ENCODE measurements at regions not wholly inside any gene's neighbourhood (a gene's known extent, or its start where the extent isn't known, plus 50 kb on each side); places are given as distances from the start of the nearest gene placed in this dataset.

DNA sequence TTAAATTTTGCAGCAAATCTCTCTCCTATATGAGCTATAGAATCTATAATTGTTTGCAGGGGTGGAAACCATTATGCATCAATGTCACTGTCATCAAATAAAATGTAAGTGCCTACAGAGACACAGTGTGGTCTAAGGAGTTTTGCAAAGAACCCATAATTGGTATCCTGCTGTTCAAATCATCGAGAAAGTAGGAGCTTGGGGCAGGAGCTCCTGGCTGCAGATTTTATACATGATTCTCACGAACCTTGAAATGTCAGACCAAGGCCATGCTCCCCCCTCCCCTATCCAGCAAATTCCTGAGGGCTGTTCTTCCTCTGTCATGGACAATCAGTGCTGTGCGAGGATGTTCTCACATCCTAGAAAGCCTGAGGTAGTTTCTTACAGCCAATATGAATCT is 119.5 kb upstream of the CYRIA start:
- H3K27ac ChIP-seq, result no peak overlapping the region
- H3K9me3 ChIP-seq, result no peaks in the 10 kb centered on the region
- no peak for TF ChIP-seq POLR2A (IDR thresholded peaks at IDR 0.05)
- TF ChIP-seq CTCF (IDR thresholded peaks at IDR 0.05), result no peak
- intact Hi-C loops (cut with DNase I), result loop anchor here (10.0 kb wide), 1 partner anchor 520 kb away; no protein-coding TSS in a partner anchor
- no peak overlapping the region for H3K4me3 ChIP-seq
- no peaks in the 10 kb centered on the region for H3K27me3 ChIP-seq
- no peaks in the 10 kb centered on the region for H3K36me3 ChIP-seq
- WGBS, 2 donors, result 55 to 62% methylated on average over 3 of the region's 3 CpGs
- no peak for DNase-seq
- no peaks in the 10 kb centered on the region for H3K4me1 ChIP-seq

DNA sequence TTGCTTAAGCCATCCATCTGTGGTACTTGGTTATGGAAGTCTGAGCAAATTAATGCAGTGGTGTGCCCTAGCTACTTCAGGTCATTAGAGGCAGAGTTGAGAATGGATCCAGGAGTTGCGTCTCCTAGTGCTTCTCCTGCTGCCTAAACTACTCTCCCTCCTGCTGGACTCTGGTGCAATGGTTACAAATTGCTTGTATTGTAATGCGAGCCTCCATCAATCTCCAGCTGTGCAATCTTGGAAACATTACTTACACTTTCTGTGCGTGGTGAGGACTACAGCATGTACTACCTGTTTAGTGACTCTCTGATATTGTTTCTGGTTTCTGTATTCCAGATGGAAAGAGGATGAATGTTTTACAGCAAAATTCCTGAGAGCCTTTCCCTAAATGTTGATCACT is 119.0 kb upstream of the CYRIA start:
- Histone ChIP-seq H3K27ac (no peak overlapping the region), H3K36me3 (no peaks in the 10 kb centered on the region), H3K4me3 (no peak overlapping the region), H3K9me3 (no peaks in the 10 kb centered on the region), H3K27me3 (no peaks in the 10 kb centered on the region), H3K4me1 (no peaks in the 10 kb centered on the region)
- no peak for TF ChIP-seq CTCF (IDR thresholded peaks at IDR 0.05)
- no peak for TF ChIP-seq POLR2A (IDR thresholded peaks at IDR 0.05)
- WGBS, 2 donors, result 75 to 93% methylated on average over 3 of the region's 3 CpGs
- no peak for DNase-seq
- intact Hi-C loops (cut with DNase I), result loop anchor here (10.0 kb wide), 1 partner anchor 520 kb away; no protein-coding TSS in a partner anchor

GRCh38 chr2:16777123-16777870 is 111.7 kb upstream of the CYRIA start:
- no peaks in the 10 kb centered on the region for H3K36me3 ChIP-seq
- no peak overlapping the region for H3K27ac ChIP-seq
- intact Hi-C loops (cut with DNase I), result loop anchor here (10.0 kb wide), 1 partner anchor 888 kb away; no protein-coding TSS in a partner anchor
- no peaks in the 10 kb centered on the region for H3K4me1 ChIP-seq
- no peaks in the 10 kb centered on the region for H3K9me3 ChIP-seq
- no peak for TF ChIP-seq POLR2A (IDR thresholded peaks at IDR 0.05)
- TF ChIP-seq CTCF (IDR thresholded peaks at IDR 0.05), result no peak
- WGBS, 2 donors, result 81 to 84% methylated on average over 10 of the region's 10 CpGs
- H3K4me3 ChIP-seq, result no peak overlapping the region
- DNase-seq, result no peak
- no peaks in the 10 kb centered on the region for H3K27me3 ChIP-seq

GRCh38 chr2:16775899-16776231 is 110.2 kb upstream of the CYRIA start:
- no peaks in the 10 kb centered on the region for H3K9me3 ChIP-seq
- no peak for DNase-seq
- no peaks in the 10 kb centered on the region for H3K36me3 ChIP-seq
- WGBS, 2 donors, result 0 to 50% methylated on average over 1 of the region's 1 CpG
- intact Hi-C loops (cut with DNase I), result loop anchor here (10.0 kb wide), 1 partner anchor 889 kb away; no protein-coding TSS in a partner anchor
- no peak overlapping the region for H3K27ac ChIP-seq
- no peaks in the 10 kb centered on the region for H3K4me1 ChIP-seq
- no peak overlapping the region for H3K4me3 ChIP-seq
- H3K27me3 ChIP-seq, result no peaks in the 10 kb centered on the region
- TF ChIP-seq CTCF (IDR thresholded peaks at IDR 0.05) (no peak), POLR2A (IDR thresholded peaks at IDR 0.05) (no peak)

- H3K9me3 ChIP-seq, result no peaks in the 10 kb centered on the region
- TF ChIP-seq POLR2A (IDR thresholded peaks at IDR 0.05), result no peak
- TF ChIP-seq CTCF (IDR thresholded peaks at IDR 0.05), result no peak
- no peaks in the 10 kb centered on the region for H3K36me3 ChIP-seq
- H3K4me3 ChIP-seq, result no peak overlapping the region
- no peaks in the 10 kb centered on the region for H3K4me1 ChIP-seq
- no peak for DNase-seq
- H3K27me3 ChIP-seq, result peaks cover 0 to 2% (median 0%) of the 10 kb centered on the region in 4 donors
- 53 to 58% methylated on average over 15 of the region's 16 CpGs for WGBS, 2 donors
- intact Hi-C loops (cut with DNase I), result loop anchor here (10.0 kb wide), 1 partner anchor 890 kb away; no protein-coding TSS in a partner anchor
- no peak overlapping the region for H3K27ac ChIP-seq
Observed at GRCh38 chr2:16774980-16775898, 109.6 kb upstream of the CYRIA start.

Measured in esophagus squamous epithelium (tissue), 5 donors.